ENCODE measurements at regions not wholly inside any gene's neighbourhood (a gene's known extent, or its start where the extent isn't known, plus 50 kb on each side); places are given as distances from the start of the nearest gene placed in this dataset.

- Histone ChIP-seq H3K27me3 (ENCODE audit: insufficient read depth, low read depth, low read length) (no peaks in the 10 kb centered on the region), H2AFZ (ENCODE audit: low read depth, low read length) (no peak overlapping the region), H3K4me2 (ENCODE audit: low read length) (no peak overlapping the region), H3K9me3 (ENCODE audit: low read length) (no peaks in the 10 kb centered on the region), H3F3A (ENCODE audit: insufficient read depth, low read length, poor library complexity, severe bottlenecking) (no peaks in the 10 kb centered on the region), H3K9me2 (ENCODE audit: insufficient read depth, low read length) (no peaks in the 10 kb centered on the region), H3K4me3 (ENCODE audit: low read length) (peak overlapping the region; percentile 23), H4K20me1 (ENCODE audit: insufficient read depth) (no peaks in the 10 kb centered on the region), H3K27ac (ENCODE audit: low read length) (peak overlapping the region; percentile 48), H3K9ac (ENCODE audit: low read length) (peak overlapping the region; percentile 30), H3K36me3 (ENCODE audit: insufficient read depth, low read length) (no peaks in the 10 kb centered on the region), H3K79me2 (replicated peaks; ENCODE audit: insufficient read depth, low read length) (peaks cover 52% of the 10 kb centered on the region)
- TF ChIP-seq MXI1 (conservative IDR thresholded peaks at IDR 0.05; ENCODE audit: poor library complexity, severe bottlenecking) (no peak), EP300 (conservative IDR thresholded peaks at IDR 0.05; ENCODE audit: poor library complexity, severe bottlenecking) (no peak), TAF1 (IDR thresholded peaks at IDR 0.05; ENCODE audit: low read depth) (no peak), REST (IDR thresholded peaks at IDR 0.05; ENCODE audit: borderline replicate concordance) (no peak), CTCF (IDR thresholded peaks at IDR 0.05; ENCODE audit: poor library complexity, severe bottlenecking) (no peak), POLR2AphosphoS5 (IDR thresholded peaks at IDR 0.05) (no peak), SMC3 (conservative IDR thresholded peaks at IDR 0.05; ENCODE audit: poor library complexity) (no peak), RAD21 (conservative IDR thresholded peaks at IDR 0.05) (no peak), EZH2 (IDR thresholded peaks at IDR 0.05; ENCODE audit: borderline replicate concordance, insufficient read depth, low read length, poor library complexity, severe bottlenecking) (no peak)
These were observed 375.7 kb upstream of the CCNH start for GRCh38 chr5:87788416-87788815.

- no peaks in the 10 kb centered on the region for H3K9me2 ChIP-seq (ENCODE audit: insufficient read depth, low read length)
- no peaks in the 10 kb centered on the region for H3F3A ChIP-seq (ENCODE audit: insufficient read depth, low read length, poor library complexity, severe bottlenecking)
- H4K20me1 ChIP-seq (ENCODE audit: insufficient read depth): no peaks in the 10 kb centered on the region
- no peaks in the 10 kb centered on the region for H3K9me3 ChIP-seq (ENCODE audit: low read length)
- H3K27me3 ChIP-seq (ENCODE audit: insufficient read depth, low read depth, low read length): no peaks in the 10 kb centered on the region
- H3K36me3 ChIP-seq (ENCODE audit: insufficient read depth, low read length): no peaks in the 10 kb centered on the region
- no peak overlapping the region for H3K4me2 ChIP-seq (ENCODE audit: low read length)
- peak overlapping the region; percentile 48 for H3K27ac ChIP-seq (ENCODE audit: low read length)
- H3K9ac ChIP-seq (ENCODE audit: low read length): peak overlapping the region; percentile 30
- no peak overlapping the region for H2AFZ ChIP-seq (ENCODE audit: low read depth, low read length)
- peaks cover 58% of the 10 kb centered on the region for H3K79me2 ChIP-seq (replicated peaks; ENCODE audit: insufficient read depth, low read length)
- TF ChIP-seq EP300 (conservative IDR thresholded peaks at IDR 0.05; ENCODE audit: poor library complexity, severe bottlenecking): no peak
- no peak for TF ChIP-seq SMC3 (conservative IDR thresholded peaks at IDR 0.05; ENCODE audit: poor library complexity)
- TF ChIP-seq TAF1 (IDR thresholded peaks at IDR 0.05; ENCODE audit: low read depth): no peak
- no peak for TF ChIP-seq RAD21 (conservative IDR thresholded peaks at IDR 0.05)
- TF ChIP-seq EZH2 (IDR thresholded peaks at IDR 0.05; ENCODE audit: borderline replicate concordance, insufficient read depth, low read length, poor library complexity, severe bottlenecking): no peak
- TF ChIP-seq POLR2AphosphoS5 (IDR thresholded peaks at IDR 0.05): no peak
- no peak for TF ChIP-seq REST (IDR thresholded peaks at IDR 0.05; ENCODE audit: borderline replicate concordance)
- TF ChIP-seq CTCF (IDR thresholded peaks at IDR 0.05; ENCODE audit: poor library complexity, severe bottlenecking): no peak
- TF ChIP-seq MXI1 (conservative IDR thresholded peaks at IDR 0.05; ENCODE audit: poor library complexity, severe bottlenecking): no peak
- peak overlapping the region; percentile 23 for H3K4me3 ChIP-seq (ENCODE audit: low read length)
These were observed 375.0 kb upstream of the CCNH start for GRCh38 chr5:87787625-87788256.

Measured in neural cell (in vitro differentiated cells).